RWPE1 (cell line): ENCODE measurements at regions not wholly inside any gene's neighbourhood (a gene's known extent, or its start where the extent isn't known, plus 50 kb on each side); places are given as distances from the start of the nearest gene placed in this dataset.

ENCODE experiments used
- CTCF ChIA-PET: fragments of 350-600 bp; sonication (Branson Sonifier 250); formaldehyde crosslinking; extraction: SDS; loops from one replicate; lab custom pipeline; 2021; lab: Yijun Ruan, JAX
- POLR2A ChIA-PET: fragments of 400-600 bp; formaldehyde crosslinking; extraction: SDS; loops from one replicate; lab custom pipeline; 2020; ENCODE audit warnings: antibody characterized with exemption; ENCODE audit not compliant: low non-redundant PET; lab: Yijun Ruan, JAX
- DNase-seq: peaks from one replicate; pipeline ENCODE4 v3.0.0; 2012; ENCODE audit warnings: low spot score
- H3K27ac ChIP-seq: fragments of 450-650 bp; 2 replicates; pipeline ENCODE4 v1.5.1; 2017
- TF ChIP-seq, protein P1 (sequence below): fragments of 450-650 bp; conservative IDR thresholded peaks from 2 replicates; pipeline ENCODE4 v1.5.1; 2017; ENCODE audit warnings: low read depth, mild to moderate bottlenecking

GRCh38 chr7:4444106-4444505 lies 238.0 kb upstream of the FOXK1 start:
- no peak for DNase-seq
- H3K27ac ChIP-seq = no peak overlapping the region
- ChIA-PET POLR2A (no interaction called here), CTCF (interaction anchor here (0.5 to 0.6 kb wide), 2 partner anchors 140 to 328 kb away, joined by 3 read pairs; no protein-coding TSS in a partner anchor)
- TF ChIP-seq, protein P1, sequence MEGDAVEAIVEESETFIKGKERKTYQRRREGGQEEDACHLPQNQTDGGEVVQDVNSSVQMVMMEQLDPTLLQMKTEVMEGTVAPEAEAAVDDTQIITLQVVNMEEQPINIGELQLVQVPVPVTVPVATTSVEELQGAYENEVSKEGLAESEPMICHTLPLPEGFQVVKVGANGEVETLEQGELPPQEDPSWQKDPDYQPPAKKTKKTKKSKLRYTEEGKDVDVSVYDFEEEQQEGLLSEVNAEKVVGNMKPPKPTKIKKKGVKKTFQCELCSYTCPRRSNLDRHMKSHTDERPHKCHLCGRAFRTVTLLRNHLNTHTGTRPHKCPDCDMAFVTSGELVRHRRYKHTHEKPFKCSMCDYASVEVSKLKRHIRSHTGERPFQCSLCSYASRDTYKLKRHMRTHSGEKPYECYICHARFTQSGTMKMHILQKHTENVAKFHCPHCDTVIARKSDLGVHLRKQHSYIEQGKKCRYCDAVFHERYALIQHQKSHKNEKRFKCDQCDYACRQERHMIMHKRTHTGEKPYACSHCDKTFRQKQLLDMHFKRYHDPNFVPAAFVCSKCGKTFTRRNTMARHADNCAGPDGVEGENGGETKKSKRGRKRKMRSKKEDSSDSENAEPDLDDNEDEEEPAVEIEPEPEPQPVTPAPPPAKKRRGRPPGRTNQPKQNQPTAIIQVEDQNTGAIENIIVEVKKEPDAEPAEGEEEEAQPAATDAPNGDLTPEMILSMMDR = no peak

- H3K27ac ChIP-seq = no peak overlapping the region
- ChIA-PET CTCF (interaction anchor here (0.6 kb wide), 1 partner anchor 78 kb away, joined by 5 read pairs; no protein-coding TSS in a partner anchor), POLR2A (no interaction called here)
- no peak for DNase-seq
- TF ChIP-seq, protein P1 = no peak
Observed at GRCh38 chr7:4445777-4446176, 236.3 kb upstream of the FOXK1 start.

GRCh38 chr7:4449263-4449662 lies 232.8 kb upstream of the FOXK1 start:
- H3K27ac ChIP-seq = no peak overlapping the region
- TF ChIP-seq, protein P1 = no peak
- POLR2A ChIA-PET = no interaction called here
- CTCF ChIA-PET = no interaction called here
- no peak for DNase-seq

GRCh38 chr7:4450483-4450882 lies 231.6 kb upstream of the FOXK1 start:
- DNase-seq = no peak
- H3K27ac ChIP-seq = no peak overlapping the region
- POLR2A ChIA-PET = no interaction called here
- CTCF ChIA-PET = no interaction called here
- TF ChIP-seq, protein P1 = no peak

GRCh38 chr7:4460597-4460996 lies 221.5 kb upstream of the FOXK1 start:
- TF ChIP-seq, protein P1 = no peak
- H3K27ac ChIP-seq = no peak overlapping the region
- CTCF ChIA-PET = interaction anchor here (0.6 kb wide), 1 partner anchor 10 kb away, joined by 4 read pairs; no protein-coding TSS in a partner anchor
- POLR2A ChIA-PET = no interaction called here
- no peak for DNase-seq

DNA sequence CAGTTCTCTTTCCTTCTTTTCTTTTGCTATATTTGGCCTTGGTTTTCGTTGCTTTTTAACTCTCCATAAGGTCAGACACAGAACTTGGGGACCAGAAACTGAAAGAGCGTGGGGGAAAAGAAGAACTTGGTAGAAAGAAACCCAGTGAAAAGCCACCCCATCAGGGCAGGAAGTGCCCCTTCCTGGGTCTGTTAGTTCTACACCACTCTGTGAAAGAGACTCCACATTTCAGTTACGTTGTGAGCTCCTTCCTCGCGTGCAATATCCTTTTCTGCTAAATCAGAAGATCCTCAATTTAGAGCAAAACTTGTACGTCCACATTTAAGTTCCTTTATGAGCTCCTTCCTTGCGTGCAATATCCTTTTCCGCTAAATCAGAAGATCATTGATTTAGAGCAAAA lies 220.6 kb upstream of the FOXK1 start:
- ChIA-PET CTCF (no interaction called here), POLR2A (no interaction called here)
- TF ChIP-seq, protein P1 = no peak
- no peak for DNase-seq
- H3K27ac ChIP-seq = no peak overlapping the region
